GM23248 (cell line): ENCODE measurements at regions not wholly inside any gene's neighbourhood (a gene's known extent, or its start where the extent isn't known, plus 50 kb on each side); places are given as distances from the start of the nearest gene placed in this dataset.

ENCODE experiments used
- EZH2 ChIP-seq: fragments of 200-600 bp; sonication (generic); IDR thresholded peaks from 2 replicates; pipeline ENCODE4 v1.6.1; 2018; ENCODE audit warnings: antibody characterized with exemption, mild to moderate bottlenecking; ENCODE audit not compliant: insufficient read depth, poor library complexity, severe bottlenecking
- EZH2phosphoT487 ChIP-seq: fragments of 200-600 bp; sonication (generic); IDR thresholded peaks from 2 replicates; pipeline ENCODE4 v1.6.1; 2018; ENCODE audit warnings: antibody characterized with exemption, moderate library complexity, mild to moderate bottlenecking, low read depth; ENCODE audit not compliant: insufficient read depth

GRCh38 chr13:89502286-89502685 is 1831.1 kb downstream of the SLITRK5 start:
- TF ChIP-seq EZH2, result no peak
- TF ChIP-seq EZH2phosphoT487, result no peak
